Astrocyte of the spinal cord (primary cell): ENCODE measurements at regions not wholly inside any gene's neighbourhood (a gene's known extent, or its start where the extent isn't known, plus 50 kb on each side); places are given as distances from the start of the nearest gene placed in this dataset.
"Not testable (repeated sequence)": the region's sequence is repeated elsewhere in the genome, so short reads cannot be mapped to it uniquely, and the experiment has no call there.

Experiments
- DNase-seq: peaks from one replicate; pipeline ENCODE4 v3.0.0; 2011; ENCODE audit warnings: low read depth, low spot score
- H3K4me3 ChIP-seq: 2 replicates; pipeline ENCODE4 v1.5.1; 2011; ENCODE audit warnings: low read depth, mild to moderate bottlenecking, low read length, moderate library complexity
- CTCF ChIP-seq: IDR thresholded peaks from 2 replicates; pipeline ENCODE4 v1.5.1; 2012; ENCODE audit warnings: low read depth, mild to moderate bottlenecking, low read length, inconsistent platforms
- in situ Hi-C: cut with HindIII; loops from 2 replicates; pipeline ENCODE4 v1.10.0; 2017; ENCODE audit warnings: low sequenced_read_pairs

- DNase-seq, result no peak
- no peak for TF ChIP-seq CTCF
- H3K4me3 ChIP-seq, result no peak overlapping the region
- in situ Hi-C loops, result no loop called here
Measured at GRCh38 chr6:109901976-109902375, 76.1 kb upstream of the GPR6 start.

GRCh38 chr6:109902870-109903269, 75.2 kb upstream of the GPR6 start:
- TF ChIP-seq CTCF, result no peak
- H3K4me3 ChIP-seq, result no peak overlapping the region
- no peak for DNase-seq
- in situ Hi-C loops, result no loop called here

- TF ChIP-seq CTCF, result no peak
- in situ Hi-C loops, result no loop called here
- no peak overlapping the region for H3K4me3 ChIP-seq
- DNase-seq, result no peak
Measured at GRCh38 chr6:109910571-109910970, 67.5 kb upstream of the GPR6 start.

GRCh38 chr6:109912118-109912517, 66.0 kb upstream of the GPR6 start:
- H3K4me3 ChIP-seq, result no peak overlapping the region
- no peak for TF ChIP-seq CTCF
- DNase-seq, result no peak
- in situ Hi-C loops, result no loop called here

- in situ Hi-C loops, result no loop called here
- no peak for DNase-seq
- H3K4me3 ChIP-seq, result no peak overlapping the region
- no peak for TF ChIP-seq CTCF
Measured at GRCh38 chr6:109912952-109913351, 65.2 kb upstream of the GPR6 start.

GRCh38 chr6:109915748-109916147, 62.4 kb upstream of the GPR6 start:
- DNase-seq, H3K4me3 ChIP-seq, in situ Hi-C loops: not testable (repeated sequence)

GRCh38 chr6:109916759-109917158, 61.4 kb upstream of the GPR6 start:
- no peak overlapping the region for H3K4me3 ChIP-seq
- no peak for TF ChIP-seq CTCF
- no peak for DNase-seq
- in situ Hi-C loops, result no loop called here
